Prostate gland (tissue), 2 donors: ENCODE measurements at regions not wholly inside any gene's neighbourhood (a gene's known extent, or its start where the extent isn't known, plus 50 kb on each side); places are given as distances from the start of the nearest gene placed in this dataset.

Experiments
- CTCF ChIP-seq, 4 experiments: fragments of 200-600 bp in 2 of 4; fragments of 450-650 bp in 2 of 4; sonication (generic) in 2 of 4; IDR thresholded peaks; 1 replicate in 3 of 4; 2 replicates in 1 of 4; pipeline ENCODE4 v1.5.1; 2016 to 2019; ENCODE audit warnings: antibody characterized with exemption in 4 of 4, mild to moderate bottlenecking in 2 of 4, moderate library complexity in 2 of 4
- POLR2A ChIP-seq: fragments of 450-650 bp; IDR thresholded peaks from one replicate; pipeline ENCODE4 v1.6.1; 2016; ENCODE audit warnings: antibody characterized with exemption, mild to moderate bottlenecking
- POLR2AphosphoS5 ChIP-seq: sonication (generic); formaldehyde crosslinking; IDR thresholded peaks from one replicate; pipeline ENCODE4 v1.6.1; 2017; ENCODE audit warnings: antibody characterized with exemption

- TF ChIP-seq CTCF (IDR thresholded peaks at IDR 0.05) (no peak), POLR2AphosphoS5 (no peak), POLR2A (no peak)
Observed at GRCh38 chr1:29438991-29439390, 202.7 kb downstream of the PTPRU start.
